GM18868 (cell line): ENCODE measurements at regions not wholly inside any gene's neighbourhood (a gene's known extent, or its start where the extent isn't known, plus 50 kb on each side); places are given as distances from the start of the nearest gene placed in this dataset.

Source experiments
- ATAC-seq: cut with Tn5 transposase; IDR thresholded peaks from one replicate; pipeline ENCODE4 v1.9.1; 2021; ENCODE audit warnings: mild to moderate bottlenecking, moderate library complexity; ENCODE audit not compliant: unreplicated experiment

DNA sequence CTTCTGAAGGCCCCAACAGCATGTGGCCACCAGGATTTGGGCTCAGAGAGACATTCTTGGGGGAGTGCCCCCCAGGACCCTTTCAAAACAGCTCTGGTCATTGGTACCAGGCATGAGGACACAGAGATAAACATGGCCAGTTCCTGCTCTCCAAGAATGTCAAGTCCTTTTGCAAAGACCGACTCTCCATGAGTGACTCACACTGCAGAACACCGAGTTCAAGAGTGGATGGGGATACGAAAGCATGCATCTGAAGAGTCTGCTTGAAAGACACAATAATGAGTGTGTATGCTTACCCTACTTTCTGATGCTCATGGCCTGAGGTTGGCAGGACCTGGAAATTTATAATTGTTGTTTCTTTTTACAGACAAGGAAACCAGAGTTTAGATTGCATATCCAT lies 450.6 kb downstream of the TSN start:
- ATAC-seq, result no peak

DNA sequence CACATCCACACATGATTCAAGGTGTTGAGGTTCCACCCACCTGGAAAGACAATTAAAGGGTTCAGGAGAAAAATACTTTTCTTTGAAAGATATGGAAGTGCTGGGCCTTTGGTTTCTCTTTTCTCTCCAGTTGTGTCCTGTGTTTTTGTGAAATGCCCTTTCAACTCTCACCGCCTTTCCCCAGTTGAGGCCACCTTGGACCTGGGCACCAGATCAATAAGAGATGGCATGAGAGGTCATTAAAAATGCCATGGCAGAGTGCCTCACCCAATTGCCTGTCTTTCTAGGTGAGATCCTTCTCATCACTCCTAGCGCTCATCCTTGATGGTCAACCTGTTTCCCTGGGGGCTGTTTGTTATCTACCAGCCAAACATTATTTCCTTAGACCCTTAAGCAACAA lies 453.9 kb downstream of the TSN start:
- ATAC-seq, result no peak

DNA sequence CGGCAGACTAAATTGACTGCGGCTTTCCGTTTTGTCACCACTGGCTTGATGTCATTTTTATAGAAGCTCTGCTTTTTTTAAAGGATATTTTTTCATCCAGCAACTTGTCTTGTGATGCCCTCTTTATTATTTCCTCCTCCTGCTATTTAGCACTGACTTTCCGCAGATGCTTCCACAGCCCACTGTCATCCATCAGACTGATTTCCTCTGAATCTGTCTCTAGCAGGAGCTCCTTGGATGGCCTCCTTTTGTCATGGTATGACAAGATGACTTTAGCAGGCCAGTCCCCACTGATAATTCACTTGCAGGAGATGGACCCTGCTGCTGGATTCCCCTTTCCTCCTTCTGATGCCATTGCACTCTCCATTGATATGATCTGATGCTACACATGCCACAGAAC lies 454.6 kb downstream of the TSN start:
- ATAC-seq, result no peak

DNA sequence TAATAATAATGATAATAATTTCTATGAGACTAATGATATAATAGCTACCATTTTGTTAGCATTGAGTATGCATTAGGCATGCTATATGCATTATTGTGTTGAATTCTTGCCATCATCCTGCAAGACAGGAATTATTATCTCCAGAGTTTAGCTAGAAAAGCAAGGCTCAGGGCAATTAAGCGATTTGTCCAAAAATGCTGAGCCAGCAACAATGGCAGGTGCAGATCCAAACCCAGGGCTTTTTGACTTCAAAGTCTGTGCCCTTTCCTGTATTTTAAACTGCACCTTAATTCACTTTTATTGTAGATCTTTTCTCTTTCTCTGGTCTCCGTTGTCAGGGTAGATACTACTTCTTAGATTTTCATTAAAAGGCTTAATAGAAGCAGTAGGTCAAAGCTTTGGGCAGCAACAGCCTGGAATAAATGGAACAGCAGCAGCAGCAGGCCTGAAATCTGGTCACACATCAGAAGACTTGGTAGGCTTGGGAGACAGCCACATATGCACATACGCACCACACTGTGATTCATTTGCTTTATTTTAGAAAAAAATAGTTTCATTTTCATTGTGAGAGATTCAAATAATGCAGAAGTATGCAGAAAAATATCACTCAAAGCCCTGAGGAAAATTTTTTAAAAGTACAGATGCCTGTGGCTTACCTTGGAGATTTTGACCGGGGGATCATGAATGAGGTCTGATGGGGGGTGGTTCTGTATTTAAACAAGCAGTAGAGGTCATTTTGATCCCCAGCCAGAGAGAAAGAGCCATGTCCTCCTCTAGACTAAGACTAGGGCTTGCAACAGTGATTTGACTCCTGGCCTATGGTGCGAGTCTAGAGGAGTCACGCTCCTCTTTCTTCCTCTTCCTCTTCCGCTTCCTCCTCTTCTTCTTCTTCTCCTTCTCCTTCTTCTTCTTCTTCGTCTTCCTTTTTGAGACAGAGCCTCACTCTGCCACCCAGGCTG lies 455.7 kb downstream of the TSN start:
- peak; percentile 65 for ATAC-seq

DNA sequence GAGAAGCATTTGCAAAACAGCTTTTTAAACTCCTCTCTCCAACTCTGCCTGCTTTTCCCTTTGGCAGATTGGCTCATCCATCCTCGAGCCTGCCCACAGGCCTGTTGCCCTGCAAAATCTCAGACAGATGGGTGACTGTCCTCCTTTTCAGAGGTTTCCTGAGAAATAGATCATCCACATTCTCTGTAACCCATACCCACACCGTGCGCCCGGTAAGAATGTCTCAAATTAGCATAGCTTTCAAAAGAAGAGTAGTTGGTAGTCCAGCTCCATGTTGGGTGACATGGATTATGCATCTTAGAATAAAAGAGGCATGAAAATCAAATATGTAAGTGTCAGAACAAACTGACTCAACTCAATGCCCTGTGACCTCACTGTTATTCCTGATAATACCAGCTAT lies 457.9 kb downstream of the TSN start:
- no peak for ATAC-seq

DNA sequence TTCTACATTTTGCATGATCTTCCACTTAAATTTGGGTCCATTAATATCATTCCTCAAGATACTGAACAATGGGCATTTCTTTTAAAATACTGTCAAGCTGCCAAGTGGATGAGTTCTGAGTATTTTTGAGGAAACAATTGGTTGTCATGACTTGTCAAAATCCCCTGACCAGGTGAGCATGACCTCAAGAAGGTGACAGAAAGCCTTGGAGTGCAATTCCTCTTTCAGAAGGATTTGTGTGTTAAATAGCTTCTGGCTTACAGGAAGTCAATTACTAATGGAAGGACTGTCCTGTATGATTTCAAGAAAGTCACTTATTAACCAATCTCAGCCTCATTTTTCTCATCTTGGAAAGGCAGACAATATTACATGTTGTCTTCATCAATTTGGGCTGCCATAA lies 460.6 kb downstream of the TSN start:
- no peak for ATAC-seq

DNA sequence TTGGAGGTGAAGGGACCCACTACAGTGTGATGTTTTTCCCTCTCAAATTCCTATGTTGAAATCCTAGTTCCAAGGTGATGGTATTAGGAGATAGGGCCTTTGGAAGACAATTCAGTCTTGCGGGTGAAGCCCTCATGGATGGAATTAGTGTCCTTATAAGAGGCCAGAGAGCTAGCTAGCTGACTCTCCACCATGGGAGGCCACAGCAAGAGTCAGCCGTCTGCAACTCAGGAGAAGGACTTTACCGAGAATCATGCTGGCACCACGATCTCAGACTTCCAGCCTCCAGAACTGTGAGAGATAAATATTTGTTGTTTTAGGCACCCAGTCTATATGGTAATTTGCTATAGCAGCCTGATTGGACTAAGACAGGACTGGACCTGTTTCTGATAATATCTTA lies 461.4 kb downstream of the TSN start:
- ATAC-seq, result no peak

DNA sequence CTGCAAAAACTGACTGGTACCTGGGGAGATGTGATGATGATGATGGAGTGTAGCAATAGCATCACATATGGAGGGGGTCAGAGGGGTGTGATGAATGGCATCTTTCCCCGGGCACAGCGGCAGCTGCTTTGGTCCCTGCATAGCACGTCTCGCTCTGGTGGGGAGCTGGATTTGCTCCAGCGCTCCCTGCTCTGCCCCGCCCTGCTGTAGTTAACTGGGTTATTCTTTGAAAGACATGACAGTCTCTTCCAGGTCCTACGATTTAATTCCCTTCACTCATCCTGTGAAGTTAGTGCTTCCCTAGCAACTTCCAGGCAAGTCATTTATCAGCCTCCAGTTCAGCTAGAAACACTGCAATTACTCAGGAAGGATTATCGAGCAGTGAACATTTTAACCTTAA lies 463.1 kb downstream of the TSN start:
- no peak for ATAC-seq

DNA sequence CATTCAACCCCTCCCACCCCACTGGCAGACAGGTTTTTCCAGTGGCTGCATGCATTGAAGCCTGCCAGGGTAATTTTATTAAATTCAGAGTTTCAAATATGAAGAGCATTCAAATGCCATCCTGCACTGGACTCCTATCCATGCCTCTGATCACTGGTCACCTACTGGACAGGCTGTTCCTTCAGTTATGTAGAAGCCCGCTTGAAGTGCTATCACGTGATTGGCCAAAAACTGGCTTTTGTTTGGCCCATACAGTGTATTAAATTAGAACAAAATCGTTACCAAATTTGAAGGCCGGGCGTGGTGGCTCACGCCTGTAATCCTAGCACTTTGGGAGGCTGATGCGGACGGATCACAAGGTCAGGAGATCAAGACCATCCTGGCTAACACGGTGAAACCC lies 464.1 kb downstream of the TSN start:
- no peak for ATAC-seq

DNA sequence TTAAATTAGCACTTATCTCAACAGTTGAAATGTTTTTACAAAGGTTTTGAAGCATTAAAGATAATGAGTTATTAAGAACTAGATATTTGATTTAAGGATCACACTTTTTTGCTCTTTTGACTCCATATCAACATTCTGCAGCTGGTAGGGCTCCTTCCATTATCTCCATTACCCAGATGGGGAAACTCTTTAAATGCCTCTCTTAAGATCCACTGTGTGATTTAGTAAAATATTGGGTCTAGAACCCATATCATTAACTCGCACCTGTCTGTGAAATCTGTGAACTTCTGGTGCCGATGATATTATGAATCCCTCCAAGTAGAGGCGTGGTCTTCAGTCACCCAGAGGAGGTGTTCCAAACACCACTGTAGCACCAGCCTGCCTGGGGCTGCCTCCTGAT lies 466.2 kb downstream of the TSN start:
- no peak for ATAC-seq

DNA sequence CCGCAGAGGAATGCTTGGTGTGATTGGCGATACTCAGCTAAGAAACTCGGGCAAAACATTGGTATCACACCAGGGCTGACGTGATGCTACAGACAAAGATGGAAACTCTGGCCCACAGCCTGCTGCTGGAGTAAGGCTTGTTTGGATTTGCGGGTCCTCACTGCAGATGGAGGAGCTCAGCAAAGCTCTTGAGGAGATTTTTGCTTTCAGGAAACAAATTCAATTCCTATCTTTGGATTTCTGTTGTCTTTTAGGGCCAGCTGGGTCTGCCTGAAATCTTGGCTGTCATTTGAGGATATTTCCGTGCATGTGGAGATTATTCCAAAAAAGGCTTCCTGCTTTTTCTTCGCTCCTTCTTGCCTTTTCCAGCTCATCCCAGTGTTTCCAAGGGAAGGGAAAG lies 475.8 kb downstream of the TSN start:
- no peak for ATAC-seq

DNA sequence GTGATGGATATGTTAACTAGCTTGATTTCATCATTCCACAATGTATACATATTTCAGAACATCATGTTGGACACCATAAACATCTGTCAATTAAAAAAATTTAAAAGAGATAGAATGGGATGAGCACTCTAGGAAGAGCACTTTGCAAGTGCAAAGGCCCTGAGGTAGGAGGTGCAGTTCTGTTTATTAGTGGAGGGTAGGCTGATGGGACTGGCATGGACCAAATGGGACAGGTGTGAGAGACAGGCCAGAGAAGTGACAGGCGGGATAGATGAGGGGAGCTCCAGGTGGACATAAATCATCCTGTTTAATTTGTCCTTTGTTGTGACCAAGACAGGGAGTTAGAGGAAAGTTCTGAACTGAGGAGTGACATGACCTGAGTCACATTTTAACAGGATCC lies 477.9 kb downstream of the TSN start:
- no peak for ATAC-seq

DNA sequence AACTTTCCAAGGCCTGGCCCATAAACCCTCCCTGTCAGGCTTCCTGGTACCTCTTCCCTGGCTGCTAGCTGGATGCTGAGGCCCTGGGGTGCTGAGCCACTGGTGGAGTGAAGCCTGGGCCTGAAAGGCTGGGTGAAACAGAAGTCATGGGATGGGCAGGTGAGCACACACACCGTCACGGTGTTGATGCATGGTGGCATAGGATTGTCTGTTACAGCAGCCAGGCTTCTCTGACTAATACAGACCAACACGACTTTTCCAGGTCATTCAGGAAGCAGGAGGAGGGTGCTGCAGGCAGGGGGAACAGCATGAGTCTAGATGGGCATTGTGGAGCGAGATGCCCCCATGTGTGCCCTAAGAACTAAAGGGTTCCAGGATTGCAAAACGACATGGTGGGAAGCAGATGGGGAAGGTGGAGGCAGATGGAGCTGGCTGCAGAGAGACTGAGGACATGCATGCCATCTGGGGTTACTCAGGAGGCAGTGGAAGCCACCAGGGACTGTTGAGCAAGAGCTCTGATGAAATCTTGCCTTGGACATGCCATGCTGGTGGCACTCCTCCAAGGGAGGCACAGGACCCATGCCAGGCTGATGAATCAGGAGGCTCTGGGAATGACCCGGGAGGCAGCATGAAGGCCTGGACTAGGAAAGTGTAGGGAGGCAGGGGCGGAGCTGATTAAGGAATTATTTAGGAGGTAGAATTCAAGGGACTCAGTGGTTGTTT lies 480.9 kb downstream of the TSN start:
- no peak for ATAC-seq

DNA sequence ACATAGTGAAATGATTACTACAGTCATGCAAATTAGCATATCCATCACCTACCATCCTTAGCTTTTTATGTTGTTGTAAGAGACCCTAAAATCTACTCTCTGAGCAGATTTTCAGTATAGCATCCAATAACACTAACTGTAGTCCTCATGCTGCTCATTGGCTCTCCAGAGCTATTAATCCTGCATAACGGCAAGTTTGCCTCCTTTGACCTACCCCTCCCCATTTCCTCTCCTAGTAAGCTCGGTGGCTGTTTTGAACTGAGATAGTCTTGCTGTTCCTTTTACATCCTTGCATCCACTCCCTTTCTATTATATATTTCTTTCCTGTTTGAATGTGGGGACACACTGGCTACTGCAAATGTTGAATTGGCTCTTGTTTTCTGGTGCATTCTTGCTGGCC lies 481.5 kb downstream of the TSN start:
- ATAC-seq, result no peak

DNA sequence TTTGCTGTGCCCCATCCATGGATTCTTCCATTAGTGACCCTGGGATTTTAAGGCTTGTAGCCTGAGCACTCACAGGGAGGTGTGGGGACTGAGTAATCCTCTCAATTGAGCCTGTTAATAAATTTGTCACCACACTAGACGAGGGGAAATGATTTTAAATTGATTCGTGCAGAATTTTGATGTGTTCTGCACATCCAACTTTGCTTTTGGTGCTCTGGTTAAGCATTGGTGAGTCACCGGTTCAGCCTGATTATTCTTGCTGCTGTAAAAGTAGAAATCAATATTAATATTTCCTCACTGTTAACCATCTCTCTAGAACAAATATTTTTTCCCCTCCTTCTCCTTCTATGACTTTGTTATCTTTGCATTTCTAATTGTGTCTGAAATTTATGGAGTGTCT lies 482.0 kb downstream of the TSN start:
- no peak for ATAC-seq

DNA sequence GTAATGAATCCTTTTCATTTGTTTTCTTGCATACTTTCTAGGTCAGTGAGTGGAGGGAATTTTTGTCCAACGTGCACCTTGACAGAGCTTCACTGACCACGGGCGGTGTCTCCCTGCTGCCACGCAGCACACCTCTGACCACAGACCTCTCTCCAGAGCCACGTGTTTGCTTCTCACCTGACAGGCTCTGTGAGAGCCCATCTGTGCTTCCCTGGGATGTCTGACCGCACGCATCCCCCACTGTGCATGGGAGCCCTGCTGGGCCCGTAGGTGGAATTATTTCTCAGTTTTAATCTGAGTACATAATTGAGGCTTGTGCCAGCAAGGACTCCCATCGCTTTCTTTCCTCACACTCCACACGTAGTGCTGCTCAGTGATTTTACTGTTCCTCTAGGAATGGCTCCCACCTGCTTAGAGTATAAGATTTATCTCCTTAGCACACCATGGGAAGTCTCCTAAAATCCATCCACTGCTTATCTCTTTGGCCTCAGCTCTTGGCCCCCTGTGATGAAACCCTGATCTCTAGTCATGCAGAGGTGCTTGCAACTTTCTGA lies 482.6 kb downstream of the TSN start:
- ATAC-seq, result no peak

DNA sequence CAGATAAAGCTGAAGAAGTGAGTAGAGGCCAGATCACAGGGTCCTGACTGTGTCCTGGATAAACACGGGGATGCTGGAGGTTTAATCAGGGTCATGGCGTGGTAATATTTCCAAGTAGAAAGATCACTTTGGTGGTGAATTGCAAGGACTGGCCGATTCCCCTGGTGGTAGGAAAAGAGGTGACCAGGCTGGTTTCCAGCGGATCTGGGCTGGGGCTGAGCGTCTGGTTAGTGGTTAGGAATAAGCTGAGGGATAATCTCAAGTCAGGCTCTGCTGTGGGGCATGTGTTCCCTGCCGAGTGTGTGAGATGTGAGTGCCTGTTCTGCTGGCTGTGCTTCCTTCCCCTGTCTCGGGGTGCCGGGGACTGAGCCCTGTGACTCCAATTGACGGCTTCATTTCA lies 484.0 kb downstream of the TSN start:
- ATAC-seq, result no peak

DNA sequence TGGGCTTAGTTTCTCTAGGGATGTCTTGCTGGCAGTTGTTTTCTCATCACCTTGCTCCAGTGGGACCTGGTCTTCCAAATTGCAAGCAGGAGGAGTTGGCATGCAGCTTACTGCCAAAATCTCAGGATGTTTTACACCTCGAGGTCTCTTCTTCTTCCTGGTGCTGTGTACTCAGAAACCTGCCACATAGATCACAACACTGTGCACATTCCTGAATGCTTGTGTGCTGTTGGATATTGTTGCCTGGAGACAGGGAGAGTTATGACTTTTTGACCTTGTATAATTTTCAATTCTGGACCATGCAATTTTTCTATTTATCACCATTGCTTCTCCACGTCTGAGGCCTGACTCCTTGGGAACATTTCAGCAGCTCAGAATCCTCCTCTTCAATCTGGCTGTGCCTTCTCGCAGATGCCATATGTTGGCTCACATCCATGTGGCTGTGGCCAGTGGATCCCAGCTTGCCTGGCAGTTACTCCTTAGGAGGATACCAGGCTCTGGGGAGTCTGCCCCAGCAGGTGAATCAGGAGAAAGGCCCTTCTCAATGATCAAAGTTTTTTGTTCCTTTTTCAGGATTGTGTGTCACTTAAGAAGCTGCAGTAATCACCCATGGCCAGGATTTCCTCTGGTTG lies 489.3 kb downstream of the TSN start:
- no peak for ATAC-seq

DNA sequence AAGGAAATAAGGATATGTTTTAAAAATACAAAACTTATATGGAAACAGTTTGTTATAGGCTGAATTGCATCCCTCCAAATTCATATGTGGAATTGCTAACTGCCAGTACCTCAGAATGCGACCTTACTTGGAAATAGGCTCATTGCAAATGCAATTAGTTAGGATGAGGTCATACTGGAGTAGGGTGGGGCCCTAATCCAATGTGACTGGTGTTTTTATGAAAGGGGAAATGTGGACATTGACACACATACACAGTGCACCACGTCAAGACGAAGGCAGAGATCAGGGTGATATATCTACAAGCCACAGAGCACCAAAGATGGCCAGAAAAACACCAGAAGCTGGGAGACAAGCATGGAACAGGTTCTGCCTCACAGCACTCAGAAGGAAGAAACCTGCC lies 494.2 kb downstream of the TSN start:
- ATAC-seq, result no peak

DNA sequence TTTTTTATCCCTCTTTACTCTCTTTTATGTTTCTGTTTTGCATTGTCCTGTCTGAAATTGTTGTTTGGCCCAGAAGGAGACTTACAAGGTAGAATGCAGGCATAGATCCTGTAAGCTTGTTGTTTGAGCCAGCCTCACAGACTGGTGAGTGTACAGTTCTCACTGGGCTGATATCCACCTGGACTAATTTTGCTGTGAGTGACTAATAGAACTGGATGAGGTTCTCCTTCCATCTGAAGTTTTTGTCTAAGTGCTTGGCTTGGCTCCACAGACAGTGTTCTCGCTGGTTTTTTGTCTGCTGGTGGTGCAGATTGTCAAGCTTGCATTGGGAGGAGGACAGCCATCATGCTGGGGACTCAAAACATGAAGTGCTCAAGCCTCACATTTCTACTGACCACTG lies 495.7 kb downstream of the TSN start:
- ATAC-seq, result no peak

DNA sequence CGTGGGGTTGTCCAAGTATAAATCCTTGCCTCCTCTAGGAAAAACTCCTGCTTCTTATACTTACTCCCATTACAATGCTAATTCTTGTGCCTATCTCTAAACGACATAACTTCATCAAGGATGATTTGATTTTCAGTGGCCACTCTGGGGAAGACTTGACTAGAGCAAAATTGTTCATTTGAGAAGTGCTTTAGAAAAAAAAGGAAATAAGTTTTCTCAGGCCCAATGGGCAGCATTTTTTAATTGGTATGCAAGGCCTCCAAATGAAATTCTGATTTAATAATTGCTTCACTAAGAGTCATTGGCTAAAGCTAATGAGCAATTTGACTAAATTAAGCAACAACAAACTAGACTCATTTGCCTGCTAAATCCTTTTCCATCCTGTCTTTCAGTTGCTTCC lies 496.1 kb downstream of the TSN start:
- no peak for ATAC-seq

DNA sequence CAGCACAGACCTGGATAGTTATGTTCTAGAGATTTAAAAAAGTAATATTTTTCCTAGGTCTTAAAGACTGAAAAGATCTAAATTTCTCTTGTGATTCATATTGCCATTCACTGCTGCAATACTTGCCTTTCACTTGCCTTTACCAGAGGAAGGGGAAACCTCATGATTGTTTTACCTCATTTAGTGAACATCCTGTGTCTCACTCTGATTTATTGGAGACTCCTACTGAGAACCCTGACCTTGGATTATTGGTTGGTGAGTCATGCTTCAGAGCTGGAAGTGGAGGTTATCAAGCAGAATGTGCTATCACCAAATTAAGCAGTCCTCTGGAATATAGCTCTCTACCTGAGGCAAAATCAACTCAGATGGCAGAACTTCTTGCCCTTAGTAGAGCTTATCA lies 500.5 kb downstream of the TSN start:
- no peak for ATAC-seq
